Astrocyte of the cerebellum (primary cell): ENCODE measurements at regions not wholly inside any gene's neighbourhood (a gene's known extent, or its start where the extent isn't known, plus 50 kb on each side); places are given as distances from the start of the nearest gene placed in this dataset.

Experiments used
- DNase-seq: peaks from one replicate; pipeline ENCODE4 v3.0.0-alpha.2; 2011; ENCODE audit warnings: low read depth
- H3K4me3 ChIP-seq: 2 replicates; pipeline ENCODE4 v1.5.1; 2011; ENCODE audit warnings: mild to moderate bottlenecking, low read depth, low read length, moderate library complexity
- CTCF ChIP-seq: IDR thresholded peaks from 2 replicates; pipeline ENCODE4 v1.5.1; 2012; ENCODE audit warnings: low read length, low read depth, moderate library complexity, mild to moderate bottlenecking; ENCODE audit errors: missing control alignments
- in situ Hi-C: cut with HindIII; loops from 2 replicates; pipeline ENCODE4 v1.10.0; 2017; ENCODE audit warnings: low sequenced_read_pairs

- H3K4me3 ChIP-seq = no peak overlapping the region
- in situ Hi-C loops = no loop called here
- no peak for DNase-seq
- no peak for TF ChIP-seq CTCF
These were observed 95.3 kb upstream of the EPB41L3 start for GRCh38 chr18:5639131-5639530.

- no peak for DNase-seq
- in situ Hi-C loops = no loop called here
- H3K4me3 ChIP-seq = no peak overlapping the region
- no peak for TF ChIP-seq CTCF
These were observed 88.2 kb upstream of the EPB41L3 start for GRCh38 chr18:5632041-5632440.

- H3K4me3 ChIP-seq = no peak overlapping the region
- in situ Hi-C loops = no loop called here
- no peak for TF ChIP-seq CTCF
These were observed 87.2 kb upstream of the EPB41L3 start for GRCh38 chr18:5630900-5631413.

GRCh38 chr18:5630057-5630899 lies 86.5 kb upstream of the EPB41L3 start:
- peak; percentile 26 for DNase-seq
- H3K4me3 ChIP-seq = peak overlapping the region; percentile 62
- no peak for TF ChIP-seq CTCF
- in situ Hi-C loops = no loop called here

More at GRCh38 chr18:5630900-5631413, 87.2 kb upstream of the EPB41L3 start:
- no peak for DNase-seq

GRCh38 chr18:5628512-5629255 lies 84.9 kb upstream of the EPB41L3 start:
- no peak for TF ChIP-seq CTCF
- DNase-seq = no peak
- in situ Hi-C loops = no loop called here
- H3K4me3 ChIP-seq = peak overlapping the region; percentile 62

GRCh38 chr18:5627776-5628511 lies 84.1 kb upstream of the EPB41L3 start:
- DNase-seq = no peak
- TF ChIP-seq CTCF = no peak
- in situ Hi-C loops = no loop called here
- peak overlapping the region; percentile 62 for H3K4me3 ChIP-seq
